Mucosa of descending colon (tissue), 3 donors: ENCODE measurements at regions not wholly inside any gene's neighbourhood (a gene's known extent, or its start where the extent isn't known, plus 50 kb on each side); places are given as distances from the start of the nearest gene placed in this dataset.

Experiments used
- ATAC-seq: fragments of 200-7000 bp; cut with Tn5 transposase; one replicate; pipeline ENCODE4 v1.9.1; 2020; ENCODE audit warnings: mild to moderate bottlenecking, moderate library complexity
- DNase-seq, 3 donors: peaks; one replicate each; pipeline ENCODE4 v3.0.0-alpha.2; 2020
- H3K36me3 ChIP-seq: fragments of 200-600 bp; one replicate; pipeline ENCODE4 v1.8.0; 2021; ENCODE audit warnings: low read depth, mild to moderate bottlenecking
- H3K4me1 ChIP-seq: fragments of 200-600 bp; one replicate; pipeline ENCODE4 v1.8.0; 2021; ENCODE audit warnings: low read depth, mild to moderate bottlenecking
- H3K4me3 ChIP-seq: fragments of 200-600 bp; one replicate; pipeline ENCODE4 v1.8.0; 2021; ENCODE audit warnings: mild to moderate bottlenecking
- H3K9me3 ChIP-seq: fragments of 200-600 bp; one replicate; pipeline ENCODE4 v1.8.0; 2021; ENCODE audit warnings: mild to moderate bottlenecking
- intact Hi-C, 2 donors: fragments of 100-400 bp; cut with DNase I in 1 of 2; cut with micrococcal nuclease in 1 of 2; formaldehyde crosslinking; loops; one replicate each; pipeline versions ENCODE4 v1.11.0 to v1.11.1; 2022; cut with DNase I, micrococcal nuclease
- TF ChIP-seq, protein P1 (sequence below): fragments of 200-600 bp; IDR thresholded peaks from one replicate; pipeline ENCODE4 v1.8.0; 2022; ENCODE audit warnings: antibody characterized with exemption, mild to moderate bottlenecking
- donor health status: DM: no; HTN: no; CAD: no; lungs with moderate emphysema.
- donor health status: DM: no; HTN: no; CAD: no.
- donor health status: DM: no; HTN: yes; CAD: no.

DNA sequence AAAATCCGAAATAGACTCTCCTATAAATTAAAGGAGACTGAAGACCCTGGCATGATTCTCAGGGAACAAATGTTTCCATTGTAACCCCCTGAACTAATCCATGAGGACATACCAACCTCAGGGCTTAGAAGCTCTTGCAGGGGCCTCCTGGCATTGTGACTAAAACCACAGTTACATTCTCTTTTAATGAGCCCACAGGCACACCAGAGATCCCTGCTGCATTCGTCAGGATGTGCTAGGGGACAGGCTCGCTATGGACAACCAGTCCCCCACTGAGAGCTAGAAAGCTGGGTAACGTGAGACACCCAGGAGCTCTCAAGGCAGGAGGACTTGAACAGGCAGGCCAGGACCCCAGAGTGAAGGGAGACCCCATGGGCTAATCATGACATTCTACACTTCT, 140.6 kb upstream of the TNRC6C start:
- TF ChIP-seq, protein P1, sequence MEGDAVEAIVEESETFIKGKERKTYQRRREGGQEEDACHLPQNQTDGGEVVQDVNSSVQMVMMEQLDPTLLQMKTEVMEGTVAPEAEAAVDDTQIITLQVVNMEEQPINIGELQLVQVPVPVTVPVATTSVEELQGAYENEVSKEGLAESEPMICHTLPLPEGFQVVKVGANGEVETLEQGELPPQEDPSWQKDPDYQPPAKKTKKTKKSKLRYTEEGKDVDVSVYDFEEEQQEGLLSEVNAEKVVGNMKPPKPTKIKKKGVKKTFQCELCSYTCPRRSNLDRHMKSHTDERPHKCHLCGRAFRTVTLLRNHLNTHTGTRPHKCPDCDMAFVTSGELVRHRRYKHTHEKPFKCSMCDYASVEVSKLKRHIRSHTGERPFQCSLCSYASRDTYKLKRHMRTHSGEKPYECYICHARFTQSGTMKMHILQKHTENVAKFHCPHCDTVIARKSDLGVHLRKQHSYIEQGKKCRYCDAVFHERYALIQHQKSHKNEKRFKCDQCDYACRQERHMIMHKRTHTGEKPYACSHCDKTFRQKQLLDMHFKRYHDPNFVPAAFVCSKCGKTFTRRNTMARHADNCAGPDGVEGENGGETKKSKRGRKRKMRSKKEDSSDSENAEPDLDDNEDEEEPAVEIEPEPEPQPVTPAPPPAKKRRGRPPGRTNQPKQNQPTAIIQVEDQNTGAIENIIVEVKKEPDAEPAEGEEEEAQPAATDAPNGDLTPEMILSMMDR, result no peak
- intact Hi-C loops, result no loop called here
- no peak for DNase-seq

DNA sequence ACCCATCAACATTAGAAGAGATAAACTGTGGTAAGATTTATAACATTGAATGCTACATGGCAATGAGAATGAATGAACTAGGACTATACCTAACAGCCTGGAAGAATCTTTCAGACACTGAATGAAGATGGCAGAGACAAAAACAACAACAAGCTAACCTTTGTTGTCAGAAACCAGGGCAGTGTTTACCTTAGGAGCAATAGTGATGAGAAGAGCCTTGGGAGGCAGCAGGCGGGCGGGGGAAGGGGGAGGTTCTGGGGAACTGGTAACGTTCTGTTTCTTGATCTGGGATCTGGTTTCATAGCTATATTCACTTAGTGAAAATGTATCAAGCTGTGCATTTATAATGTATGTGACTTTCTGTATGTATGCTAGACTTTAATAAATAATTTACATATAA, 139.0 kb upstream of the TNRC6C start:
- ATAC-seq, result no peak
- peaks cover 6% of the 10 kb centered on the region for H3K4me1 ChIP-seq

More for the DNA sequence above, 140.6 kb upstream of the TNRC6C start:
- H3K36me3 ChIP-seq, result no peaks in the 10 kb centered on the region
- no peak for ATAC-seq
- no peaks in the 10 kb centered on the region for H3K9me3 ChIP-seq
- H3K4me1 ChIP-seq, result peaks cover 6% of the 10 kb centered on the region
- no peak overlapping the region for H3K4me3 ChIP-seq

DNA sequence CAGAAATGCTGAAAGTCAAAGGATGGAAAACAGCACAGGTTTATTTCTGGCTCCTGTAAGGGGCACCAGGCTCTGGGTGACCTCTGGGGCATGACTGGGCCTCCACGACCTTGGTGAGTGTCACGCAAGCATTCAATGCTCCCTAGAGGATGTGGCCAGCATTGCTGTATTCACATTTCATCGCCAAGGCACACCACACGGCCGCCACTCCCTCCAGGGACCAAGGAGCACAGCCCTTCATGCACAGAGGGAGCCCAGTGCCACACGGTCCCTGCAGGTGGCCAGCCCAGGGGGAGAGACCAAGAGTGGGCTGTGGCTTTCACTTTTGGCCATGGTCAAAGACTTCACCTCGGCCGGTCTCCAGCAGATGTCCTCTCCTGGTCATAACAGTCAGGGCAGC, 137.4 kb upstream of the TNRC6C start:
- TF ChIP-seq, protein P1, result no peak
- Histone ChIP-seq H3K36me3 (no peaks in the 10 kb centered on the region), H3K9me3 (no peaks in the 10 kb centered on the region), H3K4me3 (no peak overlapping the region), H3K4me1 (peaks cover 6% of the 10 kb centered on the region)
- ATAC-seq, result peak; percentile 33
- intact Hi-C loops, result no loop called here
- no peak for DNase-seq

More for the DNA sequence above, 139.0 kb upstream of the TNRC6C start:
- intact Hi-C loops, result no loop called here
- no peaks in the 10 kb centered on the region for H3K9me3 ChIP-seq
- TF ChIP-seq, protein P1, result no peak
- H3K36me3 ChIP-seq, result no peaks in the 10 kb centered on the region
- no peak overlapping the region for H3K4me3 ChIP-seq
- no peak for DNase-seq

DNA sequence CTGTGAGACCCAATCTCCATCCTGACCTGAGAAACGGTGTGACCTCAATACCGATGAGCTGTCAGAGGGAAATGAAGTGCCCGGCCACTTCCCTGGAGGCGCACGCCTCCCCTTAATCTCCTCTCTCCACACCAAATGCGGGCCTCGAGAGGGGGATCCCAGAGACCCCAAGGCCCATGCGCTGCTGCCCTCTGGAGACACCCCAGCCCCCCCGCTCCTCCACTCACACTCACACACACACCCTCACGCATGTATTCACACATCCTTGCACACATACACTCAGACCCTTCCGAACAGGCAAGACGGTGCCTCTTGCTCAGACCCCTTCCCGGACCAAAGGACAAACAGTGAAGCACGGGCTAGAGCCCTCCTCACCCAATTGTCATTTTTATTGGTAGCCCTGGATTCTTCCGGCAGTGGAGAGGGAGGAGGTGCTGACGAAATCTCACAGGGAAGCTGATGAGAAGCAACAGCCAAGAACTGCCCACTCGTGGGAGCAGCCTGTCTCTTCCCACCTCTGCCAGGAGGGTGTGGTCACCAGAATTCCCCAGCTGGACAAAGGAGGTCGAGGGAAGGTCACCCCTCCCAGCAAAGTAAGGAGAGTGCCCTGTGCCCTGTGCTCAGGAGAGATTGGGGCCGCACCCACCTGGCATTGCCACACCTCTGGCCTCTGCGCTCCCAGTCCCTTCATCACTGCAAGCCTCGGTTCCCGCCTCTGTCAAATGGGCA, 136.0 kb upstream of the TNRC6C start:
- H3K36me3 ChIP-seq, result no peaks in the 10 kb centered on the region
- H3K4me3 ChIP-seq, result no peak overlapping the region
- TF ChIP-seq, protein P1, result no peak
- peak in 2 of 3 donors; percentile 51 to 65 for DNase-seq
- peak; percentile 86 for ATAC-seq
- no peaks in the 10 kb centered on the region for H3K9me3 ChIP-seq
- H3K4me1 ChIP-seq, result peaks cover 6% of the 10 kb centered on the region
- intact Hi-C loops, result no loop called here

DNA sequence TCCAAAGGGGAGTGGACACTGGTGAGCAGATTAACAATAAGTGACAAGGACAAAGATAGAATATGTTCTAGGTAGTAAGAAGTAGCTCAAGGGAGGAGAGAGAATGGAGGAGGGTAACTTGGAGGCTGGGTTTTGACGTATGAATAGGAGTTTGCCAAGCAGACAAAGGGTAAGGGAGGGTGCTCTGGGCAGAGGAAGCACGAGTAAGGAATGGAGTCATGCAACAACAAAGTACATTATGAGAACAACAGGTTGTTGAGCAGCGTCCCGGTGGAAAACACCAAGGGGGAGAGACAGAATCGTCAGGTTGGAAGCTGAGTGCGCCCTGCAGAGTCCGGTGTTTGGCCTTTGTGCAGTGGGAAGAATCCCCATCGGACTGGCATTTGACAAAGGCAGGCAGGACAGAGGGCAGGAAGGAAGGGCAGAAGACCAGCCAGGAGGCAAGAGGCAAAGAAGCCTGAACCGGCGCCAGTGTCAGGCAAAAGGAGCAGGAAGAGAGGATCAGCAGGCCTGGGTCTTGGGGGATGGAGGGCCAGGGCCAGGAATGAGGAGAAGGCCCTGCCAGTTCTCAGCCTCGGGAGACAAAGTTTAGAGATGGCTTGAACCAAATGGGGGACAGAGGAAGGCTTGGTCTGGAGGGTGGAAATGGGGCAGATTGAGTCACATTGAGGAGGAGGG, 134.3 kb upstream of the TNRC6C start:
- Histone ChIP-seq H3K4me1 (peaks cover 6% of the 10 kb centered on the region), H3K4me3 (no peak overlapping the region), H3K36me3 (no peaks in the 10 kb centered on the region), H3K9me3 (no peaks in the 10 kb centered on the region)
- no peak for DNase-seq
- no peak for ATAC-seq
- intact Hi-C loops, result no loop called here
- TF ChIP-seq, protein P1, result no peak
